ENCODE measurements at regions not wholly inside any gene's neighbourhood (a gene's known extent, or its start where the extent isn't known, plus 50 kb on each side); places are given as distances from the start of the nearest gene placed in this dataset.

DNA sequence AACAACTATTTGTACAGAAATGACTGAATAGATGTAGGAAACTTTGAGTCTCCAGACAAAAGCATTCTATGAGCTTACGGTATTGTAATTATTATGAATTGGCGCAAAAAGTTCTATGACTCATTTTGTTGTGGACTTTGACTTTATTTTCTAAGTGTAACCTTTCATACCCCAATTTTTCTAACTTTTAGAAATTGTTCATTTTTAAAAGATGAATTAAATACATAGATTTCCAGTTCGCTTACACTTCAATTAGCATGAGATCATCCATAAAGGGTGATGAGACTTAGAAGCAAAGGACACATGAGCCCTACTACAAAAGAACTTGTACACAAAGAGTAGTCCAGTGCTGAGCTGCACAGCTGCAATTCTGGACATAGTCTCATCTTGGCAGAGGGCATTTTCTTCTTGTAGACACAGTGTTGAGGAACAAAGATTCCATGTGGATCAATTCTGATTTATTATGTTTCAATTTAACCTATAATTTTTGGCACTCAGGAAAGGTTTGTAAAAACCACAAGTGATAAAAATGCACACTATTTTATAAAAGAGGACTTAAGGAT, 431.1 kb downstream of the LRRIQ3 start:
- Mint-ChIP-seq H3K9me3 (ENCODE audit: insufficient read depth) (no peaks in the 10 kb centered on the region), H3K4me3 (no peak overlapping the region), H3K27ac (no peak overlapping the region), H3K4me1 (no peaks in the 10 kb centered on the region), H3K27me3 (no peaks in the 10 kb centered on the region)
- ChIA-PET CTCF (no interaction called here), POLR2A (no interaction called here)
- intact Hi-C loops (cut with micrococcal nuclease) = no loop called here
- no peak overlapping the region for H3K9ac ChIP-seq (ENCODE audit: low read length)
- H3K9me3 ChIP-seq (ENCODE audit: control extremely low read depth in 1 of 3, control insufficient read depth in 2 of 3, insufficient read depth in 1 of 3, low read length in 2 of 3) = peaks cover 0 to 17% (median 0%) of the 10 kb centered on the region in 3 donors
- no peak overlapping the region for H2AFZ ChIP-seq (ENCODE audit: insufficient read depth, low read depth, low read length, poor library complexity, severe bottlenecking)
- no peak overlapping the region for H3K27ac ChIP-seq (ENCODE audit: low read length in 2 of 2)
- TF ChIP-seq, protein P1, sequence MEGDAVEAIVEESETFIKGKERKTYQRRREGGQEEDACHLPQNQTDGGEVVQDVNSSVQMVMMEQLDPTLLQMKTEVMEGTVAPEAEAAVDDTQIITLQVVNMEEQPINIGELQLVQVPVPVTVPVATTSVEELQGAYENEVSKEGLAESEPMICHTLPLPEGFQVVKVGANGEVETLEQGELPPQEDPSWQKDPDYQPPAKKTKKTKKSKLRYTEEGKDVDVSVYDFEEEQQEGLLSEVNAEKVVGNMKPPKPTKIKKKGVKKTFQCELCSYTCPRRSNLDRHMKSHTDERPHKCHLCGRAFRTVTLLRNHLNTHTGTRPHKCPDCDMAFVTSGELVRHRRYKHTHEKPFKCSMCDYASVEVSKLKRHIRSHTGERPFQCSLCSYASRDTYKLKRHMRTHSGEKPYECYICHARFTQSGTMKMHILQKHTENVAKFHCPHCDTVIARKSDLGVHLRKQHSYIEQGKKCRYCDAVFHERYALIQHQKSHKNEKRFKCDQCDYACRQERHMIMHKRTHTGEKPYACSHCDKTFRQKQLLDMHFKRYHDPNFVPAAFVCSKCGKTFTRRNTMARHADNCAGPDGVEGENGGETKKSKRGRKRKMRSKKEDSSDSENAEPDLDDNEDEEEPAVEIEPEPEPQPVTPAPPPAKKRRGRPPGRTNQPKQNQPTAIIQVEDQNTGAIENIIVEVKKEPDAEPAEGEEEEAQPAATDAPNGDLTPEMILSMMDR (IDR thresholded peaks at IDR 0.05) = no peak
- TF ChIP-seq EZH2 (IDR thresholded peaks at IDR 0.05; ENCODE audit: borderline replicate concordance, insufficient read depth, low read depth, low read length, poor library complexity, severe bottlenecking) = no peak
- WGBS (ENCODE audit: insufficient coverage) = no CpG with 5 or more reads among the region's 3 CpGs
- H3K4me2 ChIP-seq (replicated peaks; ENCODE audit: low read depth, low read length, poor library complexity, severe bottlenecking) = no peak overlapping the region
- H3K4me3 ChIP-seq (ENCODE audit: control extremely low read depth in 1 of 5, extremely low read depth in 1 of 5, insufficient read depth in 1 of 5, low read depth in 2 of 5, low read length in 4 of 5) = no peak overlapping the region
- H3K79me2 ChIP-seq (ENCODE audit: control insufficient read depth, insufficient read depth, low read length) = no peaks in the 10 kb centered on the region
- no peaks in the 10 kb centered on the region for H4K20me1 ChIP-seq (ENCODE audit: control insufficient read depth, insufficient read depth, low read length, poor library complexity, severe bottlenecking)
- H3K36me3 ChIP-seq (replicated peaks in 1 of 2; ENCODE audit: control extremely low read depth in 1 of 2, control insufficient read depth in 1 of 2, extremely low read depth in 1 of 2, insufficient read depth in 2 of 2, low read length in 1 of 2) = no peaks in the 10 kb centered on the region
- ATAC-seq (ENCODE audit: low read depth) (no peak), DNase-seq (no peak)
- no peaks in the 10 kb centered on the region for H3K4me1 ChIP-seq (ENCODE audit: control insufficient read depth in 2 of 2, insufficient read depth in 2 of 2, low read length in 2 of 2)
- no peaks in the 10 kb centered on the region for H3K27me3 ChIP-seq (replicated peaks in 1 of 4; ENCODE audit: control extremely low read depth in 1 of 4, control insufficient read depth in 3 of 4, insufficient read depth in 4 of 4, low read length in 3 of 4)

- Histone ChIP-seq H3K4me2 (replicated peaks; ENCODE audit: low read depth, low read length, poor library complexity, severe bottlenecking) (no peak overlapping the region), H3K4me1 (ENCODE audit: control insufficient read depth in 2 of 2, insufficient read depth in 2 of 2, low read length in 2 of 2) (no peaks in the 10 kb centered on the region), H3K27me3 (replicated peaks in 1 of 4; ENCODE audit: control extremely low read depth in 1 of 4, control insufficient read depth in 3 of 4, insufficient read depth in 4 of 4, low read length in 3 of 4) (no peaks in the 10 kb centered on the region), H3K4me3 (ENCODE audit: control extremely low read depth in 1 of 5, extremely low read depth in 1 of 5, insufficient read depth in 1 of 5, low read depth in 2 of 5, low read length in 4 of 5) (no peak overlapping the region), H2AFZ (ENCODE audit: insufficient read depth, low read depth, low read length, poor library complexity, severe bottlenecking) (no peak overlapping the region), H3K9me3 (ENCODE audit: control extremely low read depth in 1 of 3, control insufficient read depth in 2 of 3, insufficient read depth in 1 of 3, low read length in 2 of 3) (peaks cover 0 to 11% (median 0%) of the 10 kb centered on the region in 3 donors), H3K9ac (ENCODE audit: low read length) (no peak overlapping the region), H3K27ac (ENCODE audit: low read length in 2 of 2) (no peak overlapping the region), H3K36me3 (replicated peaks in 1 of 2; ENCODE audit: control extremely low read depth in 1 of 2, control insufficient read depth in 1 of 2, extremely low read depth in 1 of 2, insufficient read depth in 2 of 2, low read length in 1 of 2) (no peaks in the 10 kb centered on the region), H4K20me1 (ENCODE audit: control insufficient read depth, insufficient read depth, low read length, poor library complexity, severe bottlenecking) (no peaks in the 10 kb centered on the region), H3K79me2 (ENCODE audit: control insufficient read depth, insufficient read depth, low read length) (no peaks in the 10 kb centered on the region)
- DNase-seq = no peak
- Mint-ChIP-seq H3K4me3 (no peak overlapping the region), H3K27me3 (no peaks in the 10 kb centered on the region), H3K9me3 (ENCODE audit: insufficient read depth) (no peaks in the 10 kb centered on the region), H3K4me1 (no peaks in the 10 kb centered on the region), H3K27ac (no peak overlapping the region)
- WGBS (ENCODE audit: insufficient coverage) = no CpG with 5 or more reads among the region's 2 CpGs
- POLR2A ChIA-PET = no interaction called here
- TF ChIP-seq, protein P1 (IDR thresholded peaks at IDR 0.05) = no peak
- no peak for TF ChIP-seq EZH2 (IDR thresholded peaks at IDR 0.05; ENCODE audit: borderline replicate concordance, insufficient read depth, low read depth, low read length, poor library complexity, severe bottlenecking)
- CTCF ChIA-PET = interaction anchor here (0.7 kb wide), 1 partner anchor 19 kb away, joined by 3 read pairs; no protein-coding TSS in a partner anchor
- ATAC-seq (ENCODE audit: low read depth) = no peak
- intact Hi-C loops (cut with micrococcal nuclease) = no loop called here
Observed at GRCh38 chr1:73765551-73766233, 432.3 kb downstream of the LRRIQ3 start.

All from B cell (primary cell).